Adrenal gland (tissue), 5 donors: ENCODE measurements at regions not wholly inside any gene's neighbourhood (a gene's known extent, or its start where the extent isn't known, plus 50 kb on each side); places are given as distances from the start of the nearest gene placed in this dataset.

Experiments
- CTCF ChIP-seq, 6 experiments: fragments of 450-650 bp in 4 of 6; fragments of 200-600 bp in 2 of 6; sonication (generic) in 1 of 6; IDR thresholded peaks; 1 replicate in 5 of 6; 2 replicates in 1 of 6; pipeline versions ENCODE4 v1.5.1 to v1.8.0; 2016 to 2021; ENCODE audit warnings: antibody characterized with exemption in 6 of 6, mild to moderate bottlenecking in 2 of 6, moderate library complexity in 1 of 6
- POLR2A ChIP-seq, 2 donors: fragments of 450-650 bp; IDR thresholded peaks; one replicate each; pipeline ENCODE4 v1.6.1; 2017; ENCODE audit warnings: antibody characterized with exemption in 2 of 2, mild to moderate bottlenecking in 2 of 2, moderate library complexity in 1 of 2
- donor health status: DM: no; HTN: no; CAD: no.

GRCh38 chr10:28410420-28411135 is 107.7 kb upstream of the MPP7 start:
- TF ChIP-seq CTCF (IDR thresholded peaks at IDR 0.05): no peak
- no peak for TF ChIP-seq POLR2A (IDR thresholded peaks at IDR 0.05)
